Fibroblast of mammary gland (primary cell): ENCODE measurements at regions not wholly inside any gene's neighbourhood (a gene's known extent, or its start where the extent isn't known, plus 50 kb on each side); places are given as distances from the start of the nearest gene placed in this dataset.

Experiments used
- DNase-seq: peaks from one replicate; pipeline ENCODE4 v3.0.0-alpha.2; 2010; ENCODE audit warnings: low read depth
- H3K4me3 ChIP-seq: 2 replicates; pipeline ENCODE4 v1.5.1; 2011; ENCODE audit warnings: low read depth, mild to moderate bottlenecking, low read length, moderate library complexity; ENCODE audit not compliant: control insufficient read depth
- TF ChIP-seq, protein P1 (sequence below): conservative IDR thresholded peaks from 2 replicates; pipeline ENCODE4 v1.5.1; 2011; ENCODE audit warnings: low read depth, low read length, inconsistent platforms; ENCODE audit not compliant: control insufficient read depth, insufficient read depth

DNA sequence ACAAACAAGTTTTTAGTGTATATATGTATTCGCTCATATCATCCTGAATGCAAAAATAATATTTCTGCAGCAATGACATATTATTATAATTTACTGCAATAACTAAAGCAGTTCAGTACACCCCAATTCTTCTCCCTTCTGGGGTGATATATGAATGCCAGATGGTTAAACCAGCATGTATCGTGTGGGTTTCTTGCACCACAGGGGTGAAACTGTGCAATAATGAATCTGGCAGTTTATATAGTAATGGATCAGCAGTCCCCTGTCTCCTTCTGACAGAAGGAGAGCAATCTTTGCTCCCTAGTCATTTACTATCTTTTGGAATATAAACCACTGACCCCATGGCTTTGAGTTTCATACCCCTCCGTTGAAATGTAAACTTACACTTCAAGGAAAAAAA, 228.6 kb upstream of the KLHL1 start:
- DNase-seq, result no peak
- TF ChIP-seq, protein P1, sequence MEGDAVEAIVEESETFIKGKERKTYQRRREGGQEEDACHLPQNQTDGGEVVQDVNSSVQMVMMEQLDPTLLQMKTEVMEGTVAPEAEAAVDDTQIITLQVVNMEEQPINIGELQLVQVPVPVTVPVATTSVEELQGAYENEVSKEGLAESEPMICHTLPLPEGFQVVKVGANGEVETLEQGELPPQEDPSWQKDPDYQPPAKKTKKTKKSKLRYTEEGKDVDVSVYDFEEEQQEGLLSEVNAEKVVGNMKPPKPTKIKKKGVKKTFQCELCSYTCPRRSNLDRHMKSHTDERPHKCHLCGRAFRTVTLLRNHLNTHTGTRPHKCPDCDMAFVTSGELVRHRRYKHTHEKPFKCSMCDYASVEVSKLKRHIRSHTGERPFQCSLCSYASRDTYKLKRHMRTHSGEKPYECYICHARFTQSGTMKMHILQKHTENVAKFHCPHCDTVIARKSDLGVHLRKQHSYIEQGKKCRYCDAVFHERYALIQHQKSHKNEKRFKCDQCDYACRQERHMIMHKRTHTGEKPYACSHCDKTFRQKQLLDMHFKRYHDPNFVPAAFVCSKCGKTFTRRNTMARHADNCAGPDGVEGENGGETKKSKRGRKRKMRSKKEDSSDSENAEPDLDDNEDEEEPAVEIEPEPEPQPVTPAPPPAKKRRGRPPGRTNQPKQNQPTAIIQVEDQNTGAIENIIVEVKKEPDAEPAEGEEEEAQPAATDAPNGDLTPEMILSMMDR, result no peak
- no peak overlapping the region for H3K4me3 ChIP-seq

DNA sequence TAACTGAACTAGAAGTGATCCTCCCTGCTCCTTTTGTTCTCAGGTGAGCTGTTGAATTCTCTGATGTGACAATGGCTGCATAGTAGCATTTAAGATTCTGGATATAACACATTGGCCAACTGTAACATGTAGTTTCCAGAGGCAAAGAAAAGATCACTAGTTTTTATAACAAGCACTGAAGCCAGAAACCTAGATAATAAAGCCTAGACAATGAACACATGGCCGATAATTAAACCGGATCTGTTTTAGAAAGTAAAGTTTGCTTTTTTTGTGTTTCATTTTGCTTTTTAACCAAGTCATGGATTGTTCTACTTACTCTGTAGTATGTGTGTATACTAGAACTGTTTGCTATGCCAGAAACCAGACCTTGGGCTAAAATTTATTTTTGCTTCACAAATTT, 225.5 kb upstream of the KLHL1 start:
- H3K4me3 ChIP-seq, result no peak overlapping the region
- no peak for DNase-seq
- TF ChIP-seq, protein P1, result no peak

DNA sequence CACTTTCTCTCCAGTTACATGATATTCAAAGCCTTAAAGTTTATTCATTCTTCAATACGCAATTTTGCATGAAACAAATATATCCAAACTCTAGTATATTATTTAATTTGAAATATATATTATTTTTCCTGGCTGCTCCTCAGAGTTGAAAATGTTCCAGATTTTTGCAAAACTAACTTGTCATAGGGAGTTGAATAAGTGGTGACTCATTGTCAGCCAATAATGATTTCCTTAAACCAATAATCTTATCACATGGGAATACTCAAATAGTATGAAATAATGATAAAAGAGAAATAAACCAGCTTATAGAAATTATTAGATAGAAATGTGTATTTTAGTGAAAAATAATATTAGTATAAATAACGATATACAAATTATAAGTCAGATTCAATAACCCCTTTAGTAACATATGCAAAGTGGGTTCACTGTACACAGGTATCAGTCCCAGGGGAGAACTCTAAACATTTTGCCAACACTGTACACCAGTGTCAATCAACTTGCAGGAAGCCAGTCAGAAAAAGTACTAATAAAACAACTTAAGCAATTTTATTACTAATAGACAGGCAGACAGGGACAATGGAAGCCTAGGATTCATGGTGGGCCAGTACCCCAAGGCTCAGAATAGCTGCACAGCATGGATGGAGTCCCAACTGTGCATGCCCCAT, 222.6 kb upstream of the KLHL1 start:
- H3K4me3 ChIP-seq, result no peak overlapping the region
- DNase-seq, result no peak
- TF ChIP-seq, protein P1, result no peak

DNA sequence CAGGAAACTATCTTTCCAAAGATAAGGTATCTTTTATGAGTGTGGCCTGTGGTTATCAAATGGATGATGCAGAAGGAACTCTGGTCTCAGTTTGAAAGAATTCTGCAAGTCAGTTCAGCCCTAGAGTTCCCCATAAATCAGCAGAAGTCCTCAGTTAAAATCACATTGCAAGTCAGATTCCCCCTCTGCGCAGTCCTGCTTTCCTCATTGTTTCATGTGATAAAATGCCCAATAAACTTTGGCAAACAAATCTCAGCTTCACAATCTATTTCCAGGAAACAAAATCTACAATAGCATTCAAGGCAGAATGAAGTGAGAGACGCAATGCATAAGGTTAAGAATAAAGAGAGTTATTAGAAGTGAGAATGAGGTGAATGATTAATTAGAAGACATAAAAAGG, 216.3 kb upstream of the KLHL1 start:
- no peak overlapping the region for H3K4me3 ChIP-seq
- no peak for DNase-seq
- TF ChIP-seq, protein P1, result no peak

DNA sequence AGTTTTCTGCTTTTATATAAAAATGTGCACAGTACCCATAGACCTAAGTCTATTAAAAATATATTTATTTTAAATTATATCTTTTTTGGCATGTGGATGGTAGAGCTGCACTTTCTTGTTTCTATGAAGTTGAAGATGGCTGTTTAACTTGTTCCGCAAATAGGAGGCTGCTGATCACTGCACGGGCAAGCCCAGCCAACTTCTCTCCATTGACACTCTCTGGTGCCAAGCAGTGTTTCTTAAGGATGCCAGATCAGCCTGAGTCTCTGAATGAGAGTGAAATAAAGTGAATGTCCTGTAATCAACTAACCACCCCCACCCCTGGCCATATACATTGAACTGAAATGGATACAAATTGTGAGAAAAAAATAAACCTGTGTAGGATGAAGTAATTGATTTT, 202.9 kb upstream of the KLHL1 start:
- H3K4me3 ChIP-seq, result no peak overlapping the region
- TF ChIP-seq, protein P1, result no peak
- DNase-seq, result no peak

DNA sequence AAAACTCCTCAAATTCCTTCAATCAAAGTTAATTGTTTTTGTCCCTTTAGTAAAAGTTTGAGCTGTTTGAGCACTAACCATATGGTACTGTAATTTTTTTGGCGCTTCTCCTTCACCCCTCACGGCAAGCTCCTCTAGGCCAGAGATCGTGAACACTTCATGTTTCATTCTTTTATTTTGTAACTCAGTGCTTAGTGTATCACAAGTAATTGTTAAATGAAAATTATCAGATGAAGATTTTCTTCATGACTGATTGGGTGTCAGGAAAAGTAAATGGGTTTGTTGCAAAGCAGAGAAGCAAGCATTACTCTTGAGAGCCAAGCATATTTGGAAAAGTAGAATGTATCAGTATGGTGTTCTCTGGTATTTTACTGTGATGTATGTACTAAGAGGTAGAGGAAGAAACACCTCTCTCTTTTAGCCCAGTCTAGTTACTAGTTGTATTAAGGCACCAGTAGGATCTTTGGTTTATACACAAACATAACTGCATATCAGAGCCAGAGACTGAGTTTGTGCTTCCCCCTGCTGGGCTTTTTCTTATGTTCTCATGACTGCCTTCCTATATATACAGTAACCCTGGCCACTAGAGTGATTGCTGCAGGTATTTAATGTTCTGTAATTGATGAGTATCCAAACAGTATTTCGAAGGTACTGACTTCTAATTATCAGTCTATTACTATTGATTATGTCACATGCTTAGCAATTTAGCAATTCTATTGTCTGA, 202.3 kb upstream of the KLHL1 start:
- TF ChIP-seq, protein P1, result no peak
- no peak for DNase-seq
- H3K4me3 ChIP-seq, result no peak overlapping the region

DNA sequence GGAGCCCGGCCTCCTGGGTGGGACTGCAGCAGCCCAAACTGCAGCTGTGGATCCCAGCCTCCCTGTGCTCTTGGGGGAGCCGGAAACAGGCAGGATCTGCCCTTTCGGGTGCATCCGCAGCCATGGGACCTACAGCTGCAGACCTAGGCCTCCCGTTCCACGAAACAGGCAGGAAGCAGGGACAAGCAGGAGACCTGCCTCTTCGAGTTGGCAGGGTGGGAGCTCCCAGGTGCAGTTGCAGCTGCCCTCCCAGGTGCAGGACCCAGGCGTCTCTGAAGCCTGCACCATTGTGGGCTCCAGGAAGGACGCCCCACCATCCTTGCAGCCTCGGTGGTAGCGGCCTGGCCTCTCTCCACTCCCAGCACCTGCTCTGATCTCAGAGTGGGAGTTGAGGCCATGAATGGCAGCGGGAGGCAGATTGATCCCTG, 189.0 kb upstream of the KLHL1 start:
- TF ChIP-seq, protein P1, result no peak

More for the DNA sequence above, 189.0 kb upstream of the KLHL1 start:
- DNase-seq, result no peak
- no peak overlapping the region for H3K4me3 ChIP-seq
